ENCODE measurements at regions not wholly inside any gene's neighbourhood (a gene's known extent, or its start where the extent isn't known, plus 50 kb on each side); places are given as distances from the start of the nearest gene placed in this dataset.

DNA sequence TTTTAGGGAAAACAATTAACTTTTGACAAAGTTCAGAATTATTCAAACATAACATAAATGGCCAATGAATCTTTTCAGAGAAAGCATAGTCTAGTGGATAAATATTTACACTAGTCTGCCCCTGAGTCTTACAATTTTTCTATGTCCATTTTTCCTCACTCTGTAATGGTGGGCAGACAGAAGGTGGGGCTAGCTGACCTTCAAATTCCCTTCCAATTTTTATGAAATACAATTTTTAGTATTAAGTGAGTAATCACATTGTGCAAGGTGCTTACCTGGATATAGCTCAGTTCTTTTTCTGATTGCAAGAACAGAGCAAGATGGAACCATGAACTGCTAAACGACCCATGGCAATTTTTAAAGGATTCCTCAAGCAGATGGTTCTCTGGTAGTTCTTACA lies 441.7 kb upstream of the NR2F2 start:
- Histone ChIP-seq H3K27ac (ENCODE audit: low read depth, low read length, poor library complexity, severe bottlenecking) (no peak overlapping the region), H3K9me3 (ENCODE audit: low read depth, low read length, poor library complexity, severe bottlenecking) (no peaks in the 10 kb centered on the region), H3K4me3 (ENCODE audit: low read depth, low read length, poor library complexity, severe bottlenecking) (no peak overlapping the region), H3K27me3 (replicated peaks; ENCODE audit: insufficient read depth, low read depth, low read length, poor library complexity) (no peaks in the 10 kb centered on the region), H3K36me3 (ENCODE audit: insufficient read depth, low read length, poor library complexity, severe bottlenecking) (no peaks in the 10 kb centered on the region), H3K4me1 (ENCODE audit: insufficient read depth, low read length, poor library complexity, severe bottlenecking) (peaks cover 3% of the 10 kb centered on the region)
- intact Hi-C loops (cut with micrococcal nuclease; ENCODE audit: unreplicated experiment): no loop called here
- BruUV-seq (replicated peaks): no TSS peak
- POLR2A ChIA-PET (ENCODE audit: low non-redundant PET): no interaction called here
- TF ChIP-seq, protein P1, sequence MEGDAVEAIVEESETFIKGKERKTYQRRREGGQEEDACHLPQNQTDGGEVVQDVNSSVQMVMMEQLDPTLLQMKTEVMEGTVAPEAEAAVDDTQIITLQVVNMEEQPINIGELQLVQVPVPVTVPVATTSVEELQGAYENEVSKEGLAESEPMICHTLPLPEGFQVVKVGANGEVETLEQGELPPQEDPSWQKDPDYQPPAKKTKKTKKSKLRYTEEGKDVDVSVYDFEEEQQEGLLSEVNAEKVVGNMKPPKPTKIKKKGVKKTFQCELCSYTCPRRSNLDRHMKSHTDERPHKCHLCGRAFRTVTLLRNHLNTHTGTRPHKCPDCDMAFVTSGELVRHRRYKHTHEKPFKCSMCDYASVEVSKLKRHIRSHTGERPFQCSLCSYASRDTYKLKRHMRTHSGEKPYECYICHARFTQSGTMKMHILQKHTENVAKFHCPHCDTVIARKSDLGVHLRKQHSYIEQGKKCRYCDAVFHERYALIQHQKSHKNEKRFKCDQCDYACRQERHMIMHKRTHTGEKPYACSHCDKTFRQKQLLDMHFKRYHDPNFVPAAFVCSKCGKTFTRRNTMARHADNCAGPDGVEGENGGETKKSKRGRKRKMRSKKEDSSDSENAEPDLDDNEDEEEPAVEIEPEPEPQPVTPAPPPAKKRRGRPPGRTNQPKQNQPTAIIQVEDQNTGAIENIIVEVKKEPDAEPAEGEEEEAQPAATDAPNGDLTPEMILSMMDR (conservative IDR thresholded peaks at IDR 0.05; ENCODE audit: low read depth, low read length): no peak
- TF ChIP-seq EZH2 (IDR thresholded peaks at IDR 0.05; ENCODE audit: borderline replicate concordance, low read depth, low read length, poor library complexity, severe bottlenecking): no peak
- DNase-seq (ENCODE audit: low spot score): no peak
- CTCF ChIA-PET: no interaction called here

DNA sequence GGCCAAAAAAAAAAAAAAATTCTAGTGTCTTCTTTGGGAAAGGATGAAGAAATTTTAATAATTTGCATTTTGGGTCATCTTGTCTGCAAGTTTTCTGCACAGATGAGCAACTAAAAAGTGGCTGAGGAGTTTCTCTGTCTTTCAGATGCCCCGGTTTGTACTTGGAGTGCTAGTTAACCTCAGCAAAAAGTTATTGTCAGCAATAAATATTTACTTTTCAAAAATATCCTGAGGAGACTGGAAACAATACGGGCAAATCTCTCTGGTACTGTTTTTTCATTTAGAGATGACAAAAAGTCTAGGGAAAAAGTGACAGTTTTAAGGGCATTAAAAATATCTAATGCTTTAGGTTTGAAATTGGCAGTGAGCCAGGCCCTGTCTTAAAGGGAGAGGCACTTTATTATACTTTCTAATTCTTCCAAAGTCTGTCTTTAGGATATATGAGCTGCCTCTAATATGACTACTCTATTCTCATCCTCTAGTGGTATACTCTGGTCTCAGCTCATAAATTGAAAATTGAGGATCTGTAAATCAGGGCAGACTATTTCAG lies 436.0 kb upstream of the NR2F2 start:
- POLR2A ChIA-PET (ENCODE audit: low non-redundant PET): no interaction called here
- CTCF ChIA-PET: no interaction called here
- no TSS peak for BruUV-seq (replicated peaks)

DNA sequence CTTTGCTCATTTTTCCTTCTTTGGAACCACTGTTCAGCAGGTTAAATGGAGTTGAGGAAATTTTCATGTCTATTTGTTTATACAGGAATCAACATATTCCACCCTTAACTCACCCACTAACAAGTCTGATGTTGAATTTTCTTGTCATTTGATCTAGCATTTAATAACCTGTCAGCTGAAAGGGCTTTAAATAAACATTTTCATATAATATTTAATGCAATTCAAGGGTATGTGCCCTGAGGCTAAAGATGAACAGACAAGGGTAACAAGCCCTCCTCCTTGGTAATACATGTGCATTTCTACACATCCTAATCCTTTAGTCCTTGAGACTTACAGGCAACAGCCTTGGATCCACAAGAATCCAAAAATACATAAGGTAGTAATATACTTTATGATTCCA lies 435.0 kb upstream of the NR2F2 start:
- Histone ChIP-seq H3K9me3 (ENCODE audit: low read depth, low read length, poor library complexity, severe bottlenecking) (no peaks in the 10 kb centered on the region), H3K4me3 (ENCODE audit: low read depth, low read length, poor library complexity, severe bottlenecking) (no peak overlapping the region), H3K27me3 (replicated peaks; ENCODE audit: insufficient read depth, low read depth, low read length, poor library complexity) (no peaks in the 10 kb centered on the region), H3K36me3 (ENCODE audit: insufficient read depth, low read length, poor library complexity, severe bottlenecking) (no peaks in the 10 kb centered on the region), H3K4me1 (ENCODE audit: insufficient read depth, low read length, poor library complexity, severe bottlenecking) (peaks cover 14% of the 10 kb centered on the region), H3K27ac (ENCODE audit: low read depth, low read length, poor library complexity, severe bottlenecking) (no peak overlapping the region)
- TF ChIP-seq, protein P1 (conservative IDR thresholded peaks at IDR 0.05; ENCODE audit: low read depth, low read length): no peak
- no peak for TF ChIP-seq EZH2 (IDR thresholded peaks at IDR 0.05; ENCODE audit: borderline replicate concordance, low read depth, low read length, poor library complexity, severe bottlenecking)
- POLR2A ChIA-PET (ENCODE audit: low non-redundant PET): no interaction called here
- intact Hi-C loops (cut with micrococcal nuclease; ENCODE audit: unreplicated experiment): no loop called here
- CTCF ChIA-PET: no interaction called here
- no TSS peak for BruUV-seq (replicated peaks)
- DNase-seq (ENCODE audit: low spot score): no peak

More for the DNA sequence above, 436.0 kb upstream of the NR2F2 start:
- H3K4me3 ChIP-seq (ENCODE audit: low read depth, low read length, poor library complexity, severe bottlenecking): no peak overlapping the region
- H3K36me3 ChIP-seq (ENCODE audit: insufficient read depth, low read length, poor library complexity, severe bottlenecking): no peaks in the 10 kb centered on the region
- H3K27ac ChIP-seq (ENCODE audit: low read depth, low read length, poor library complexity, severe bottlenecking): no peak overlapping the region
- H3K27me3 ChIP-seq (replicated peaks; ENCODE audit: insufficient read depth, low read depth, low read length, poor library complexity): no peaks in the 10 kb centered on the region
- intact Hi-C loops (cut with micrococcal nuclease; ENCODE audit: unreplicated experiment): no loop called here
- no peak for TF ChIP-seq EZH2 (IDR thresholded peaks at IDR 0.05; ENCODE audit: borderline replicate concordance, low read depth, low read length, poor library complexity, severe bottlenecking)
- TF ChIP-seq, protein P1 (conservative IDR thresholded peaks at IDR 0.05; ENCODE audit: low read depth, low read length): no peak
- DNase-seq (ENCODE audit: low spot score): peak; percentile 37
- peaks cover 14% of the 10 kb centered on the region for H3K4me1 ChIP-seq (ENCODE audit: insufficient read depth, low read length, poor library complexity, severe bottlenecking)
- H3K9me3 ChIP-seq (ENCODE audit: low read depth, low read length, poor library complexity, severe bottlenecking): no peaks in the 10 kb centered on the region
